NB4 (cell line): ENCODE measurements at regions not wholly inside any gene's neighbourhood (a gene's known extent, or its start where the extent isn't known, plus 50 kb on each side); places are given as distances from the start of the nearest gene placed in this dataset.

Experiments
- CTCF ChIP-seq: IDR thresholded peaks from one replicate; pipeline ENCODE4 v1.5.1; 2012; ENCODE audit warnings: low read depth, low read length
- MAX ChIP-seq: IDR thresholded peaks from 2 replicates; pipeline ENCODE4 v1.6.1; 2011; ENCODE audit warnings: low read depth, low read length

DNA sequence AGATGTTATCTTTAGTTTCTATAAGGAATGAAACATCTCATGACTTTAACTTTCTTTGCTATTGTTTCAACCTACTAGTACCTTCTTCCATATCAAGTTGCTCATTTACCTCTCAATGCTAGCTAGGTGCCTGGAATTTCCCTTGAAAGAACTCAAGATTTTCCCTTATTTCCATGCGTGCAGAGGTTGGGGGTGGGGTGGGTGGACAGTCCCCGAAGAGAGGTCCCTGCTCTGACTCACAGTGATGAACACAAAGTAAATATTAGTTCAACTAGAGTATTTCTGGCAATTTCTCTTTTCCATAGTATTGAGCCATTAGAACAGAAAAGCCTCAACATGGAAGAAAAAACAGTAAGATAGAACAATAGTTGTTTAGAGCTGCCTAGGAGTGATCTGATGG is 239.0 kb upstream of the ZP4 start:
- TF ChIP-seq CTCF = no peak
- TF ChIP-seq MAX = no peak
